Peyer's patch (tissue), 4 donors: ENCODE measurements at regions not wholly inside any gene's neighbourhood (a gene's known extent, or its start where the extent isn't known, plus 50 kb on each side); places are given as distances from the start of the nearest gene placed in this dataset.
"Not testable (repeated sequence)": the region's sequence is repeated elsewhere in the genome, so short reads cannot be mapped to it uniquely, and the experiment has no call there.

Experiments used
- POLR2A ChIP-seq, 2 donors: fragments of 450-650 bp; IDR thresholded peaks; one replicate each; pipeline ENCODE4 v1.5.1; 2017; ENCODE audit warnings: antibody characterized with exemption in 2 of 2, mild to moderate bottlenecking in 2 of 2, moderate library complexity in 2 of 2
- TF ChIP-seq, protein P1 (sequence below), 6 experiments: fragments of 450-650 bp in 4 of 6; fragments of 200-600 bp in 2 of 6; sonication (generic) in 1 of 6; IDR thresholded peaks; one replicate each; pipeline ENCODE4 v1.5.1; 2017 to 2019; ENCODE audit warnings: antibody characterized with exemption in 6 of 6, mild to moderate bottlenecking in 3 of 6, moderate library complexity in 1 of 6

DNA sequence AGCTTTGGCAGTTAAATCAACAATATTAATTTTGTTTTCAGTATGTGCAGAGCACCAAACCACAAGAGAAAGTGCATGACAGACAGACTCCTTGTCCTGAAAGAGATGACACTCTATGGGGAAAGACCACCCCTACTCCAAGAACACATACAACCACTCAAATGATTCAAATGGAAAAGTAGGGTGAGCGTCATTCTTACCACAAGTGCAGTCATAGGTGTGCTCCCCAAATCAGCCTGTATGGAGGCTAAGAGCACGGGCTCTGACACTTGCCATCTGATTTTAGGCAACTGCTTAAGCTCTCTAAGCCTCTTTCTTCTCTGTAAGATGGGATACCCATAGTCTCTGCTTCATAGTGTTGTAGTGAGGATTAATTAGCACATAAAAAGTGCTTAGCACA lies 56.7 kb upstream of the TERB2 start:
- not testable (repeated sequence) for TF ChIP-seq POLR2A (IDR thresholded peaks at IDR 0.05)
- TF ChIP-seq, protein P1, sequence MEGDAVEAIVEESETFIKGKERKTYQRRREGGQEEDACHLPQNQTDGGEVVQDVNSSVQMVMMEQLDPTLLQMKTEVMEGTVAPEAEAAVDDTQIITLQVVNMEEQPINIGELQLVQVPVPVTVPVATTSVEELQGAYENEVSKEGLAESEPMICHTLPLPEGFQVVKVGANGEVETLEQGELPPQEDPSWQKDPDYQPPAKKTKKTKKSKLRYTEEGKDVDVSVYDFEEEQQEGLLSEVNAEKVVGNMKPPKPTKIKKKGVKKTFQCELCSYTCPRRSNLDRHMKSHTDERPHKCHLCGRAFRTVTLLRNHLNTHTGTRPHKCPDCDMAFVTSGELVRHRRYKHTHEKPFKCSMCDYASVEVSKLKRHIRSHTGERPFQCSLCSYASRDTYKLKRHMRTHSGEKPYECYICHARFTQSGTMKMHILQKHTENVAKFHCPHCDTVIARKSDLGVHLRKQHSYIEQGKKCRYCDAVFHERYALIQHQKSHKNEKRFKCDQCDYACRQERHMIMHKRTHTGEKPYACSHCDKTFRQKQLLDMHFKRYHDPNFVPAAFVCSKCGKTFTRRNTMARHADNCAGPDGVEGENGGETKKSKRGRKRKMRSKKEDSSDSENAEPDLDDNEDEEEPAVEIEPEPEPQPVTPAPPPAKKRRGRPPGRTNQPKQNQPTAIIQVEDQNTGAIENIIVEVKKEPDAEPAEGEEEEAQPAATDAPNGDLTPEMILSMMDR (IDR thresholded peaks at IDR 0.05), result not testable (repeated sequence)
